CD4-positive, alpha-beta T cell treated with Interleukin-4 for 1 hour (primary cell): ENCODE measurements at regions not wholly inside any gene's neighbourhood (a gene's known extent, or its start where the extent isn't known, plus 50 kb on each side); places are given as distances from the start of the nearest gene placed in this dataset.

Source experiments
- DNase-seq, 2 donors: peaks; one replicate each; pipeline ENCODE4 v3.0.0-alpha.2; 2020 to 2022

DNA sequence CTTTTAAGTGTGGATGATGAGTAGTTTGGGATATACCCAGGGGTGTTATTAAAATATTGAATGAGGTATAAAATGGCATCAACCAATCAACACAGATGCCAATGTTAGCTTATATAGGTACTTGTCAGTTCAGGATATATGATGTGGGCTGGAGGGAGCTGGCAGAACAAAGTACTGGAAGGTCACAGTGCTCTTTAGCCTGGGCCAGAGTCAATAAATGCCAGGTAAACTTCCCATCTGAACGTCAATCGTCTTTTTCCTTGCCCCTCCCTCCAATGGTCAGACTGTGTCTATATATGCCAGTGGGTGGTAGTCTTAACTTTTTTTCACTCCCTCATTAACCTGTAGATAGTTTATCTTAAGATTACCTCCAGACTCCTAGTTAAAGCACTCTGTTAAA, 140.8 kb upstream of the RBMS1 start:
- no peak for DNase-seq

- DNase-seq, result no peak
Measured at GRCh38 chr2:160635488-160635887, 141.9 kb upstream of the RBMS1 start.

- DNase-seq, result no peak
Measured at GRCh38 chr2:160639472-160639871, 145.9 kb upstream of the RBMS1 start.

DNA sequence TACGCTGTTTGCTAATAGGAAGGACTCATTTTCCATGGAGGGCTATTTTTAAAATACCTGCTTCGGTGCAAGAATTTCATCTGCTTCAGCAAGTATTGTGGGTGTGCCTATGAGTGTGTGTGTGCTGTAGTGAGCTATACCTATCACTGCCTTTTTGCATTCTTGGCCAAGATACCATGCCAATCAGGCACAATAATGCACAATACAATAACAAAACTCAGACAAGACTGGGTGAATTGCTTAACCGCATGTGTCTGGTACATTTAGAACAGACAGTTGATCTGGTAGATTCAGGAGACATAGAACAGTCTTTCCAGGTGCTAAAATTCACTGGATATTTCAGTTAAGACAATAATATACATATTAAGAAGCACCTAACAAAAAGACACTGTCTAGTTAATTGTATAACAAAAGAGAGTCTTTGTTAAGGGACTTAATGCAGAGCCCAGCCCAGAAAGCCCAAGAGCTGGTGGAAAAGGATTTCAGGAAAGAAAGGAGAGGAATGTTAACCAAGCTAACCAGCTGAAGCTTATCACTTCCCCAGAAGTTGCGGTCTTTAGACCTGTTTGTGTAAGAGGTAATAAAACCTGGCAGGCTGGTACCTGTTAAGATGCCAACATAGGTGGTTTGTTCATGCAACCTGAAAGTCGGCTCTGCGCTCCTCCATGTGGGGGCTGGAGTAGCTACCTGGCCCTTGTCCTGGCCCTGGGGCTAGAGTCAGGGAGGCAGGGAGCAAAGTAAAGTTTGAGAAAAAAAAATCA, 153.3 kb upstream of the RBMS1 start:
- no peak for DNase-seq

- no peak for DNase-seq
Measured at GRCh38 chr2:160647967-160648685, 154.5 kb upstream of the RBMS1 start.

- DNase-seq, result no peak
Measured at GRCh38 chr2:160649698-160650097, 156.1 kb upstream of the RBMS1 start.

GRCh38 chr2:160650196-160651118, 156.8 kb upstream of the RBMS1 start:
- DNase-seq, result no peak

GRCh38 chr2:160651416-160652200, 158.0 kb upstream of the RBMS1 start:
- DNase-seq, result no peak

DNA sequence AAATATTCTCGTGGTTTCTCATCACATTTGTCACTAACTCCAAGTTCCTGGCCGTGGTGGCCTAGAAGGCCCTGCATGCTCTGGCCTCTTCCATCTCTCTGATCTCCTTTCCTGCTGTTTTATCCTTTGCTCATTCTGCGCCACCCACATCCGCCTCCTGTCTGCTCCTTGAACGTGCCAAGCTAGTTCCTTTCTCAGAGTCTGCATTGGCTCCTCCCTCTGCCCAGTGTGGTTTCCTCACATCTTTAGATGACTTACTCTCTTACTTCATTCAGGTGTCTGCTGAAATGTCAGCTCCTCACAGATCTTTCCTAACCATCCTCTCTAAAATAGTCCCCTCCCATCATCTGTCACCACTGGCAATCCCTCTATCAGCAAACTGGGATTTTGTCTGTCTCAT, 158.6 kb upstream of the RBMS1 start:
- DNase-seq, result peak; percentile 62

DNA sequence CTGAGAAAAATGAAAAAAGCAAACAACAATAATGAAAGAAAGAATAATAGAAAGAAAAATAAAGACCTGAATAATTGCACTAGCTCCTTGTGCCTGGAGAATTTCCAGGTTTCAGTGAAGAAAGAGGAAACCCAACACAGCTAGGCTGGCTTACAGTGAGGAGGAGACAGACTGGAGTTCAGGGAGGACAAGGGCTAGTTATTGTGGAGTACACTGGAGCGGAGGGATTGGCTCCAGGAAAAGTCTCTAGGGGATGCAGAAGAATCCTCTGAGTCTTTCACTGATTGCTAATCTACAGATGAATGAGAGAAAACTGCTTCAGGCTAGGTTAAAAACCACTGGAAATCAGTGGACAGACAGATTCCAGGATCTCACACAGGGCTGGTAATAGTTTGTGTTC, 163.6 kb upstream of the RBMS1 start:
- DNase-seq, result no peak

DNA sequence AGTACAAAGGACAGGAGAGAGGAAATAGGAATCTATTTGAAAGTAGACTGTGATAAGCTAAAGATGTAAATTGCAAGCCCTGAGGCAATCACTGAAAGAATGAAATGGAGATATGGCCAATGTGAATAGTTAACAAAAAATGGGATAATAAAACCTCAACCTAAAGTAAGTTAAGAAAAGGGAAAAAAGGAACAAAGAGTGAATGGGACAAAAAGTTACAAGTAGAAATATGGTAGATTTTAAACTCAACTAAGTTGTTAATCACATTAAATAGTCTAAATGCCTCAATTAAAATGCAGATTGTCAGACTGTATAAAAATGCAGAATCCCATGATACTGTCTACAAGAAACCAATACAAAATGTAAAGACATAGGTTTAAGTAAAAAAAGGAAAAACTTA, 165.2 kb upstream of the RBMS1 start:
- no peak for DNase-seq

DNA sequence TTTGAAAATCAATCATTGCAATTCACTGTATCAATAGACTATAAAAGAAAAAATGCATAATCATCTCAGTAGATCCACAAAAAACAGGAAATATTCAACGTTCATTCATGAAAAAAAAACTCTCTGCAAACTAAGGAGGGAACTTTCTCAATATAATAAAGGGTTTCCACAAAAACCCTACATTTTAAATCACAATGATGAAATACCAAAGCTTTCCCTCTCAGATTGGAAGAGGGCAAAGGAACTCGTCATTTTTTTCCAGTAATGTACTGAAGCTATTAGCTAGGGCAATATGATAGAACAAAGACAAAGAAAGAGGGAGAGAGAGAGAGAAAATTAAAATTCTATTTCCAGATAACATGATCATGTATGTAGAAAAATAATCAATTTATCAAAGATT, 167.1 kb upstream of the RBMS1 start:
- no peak for DNase-seq

DNA sequence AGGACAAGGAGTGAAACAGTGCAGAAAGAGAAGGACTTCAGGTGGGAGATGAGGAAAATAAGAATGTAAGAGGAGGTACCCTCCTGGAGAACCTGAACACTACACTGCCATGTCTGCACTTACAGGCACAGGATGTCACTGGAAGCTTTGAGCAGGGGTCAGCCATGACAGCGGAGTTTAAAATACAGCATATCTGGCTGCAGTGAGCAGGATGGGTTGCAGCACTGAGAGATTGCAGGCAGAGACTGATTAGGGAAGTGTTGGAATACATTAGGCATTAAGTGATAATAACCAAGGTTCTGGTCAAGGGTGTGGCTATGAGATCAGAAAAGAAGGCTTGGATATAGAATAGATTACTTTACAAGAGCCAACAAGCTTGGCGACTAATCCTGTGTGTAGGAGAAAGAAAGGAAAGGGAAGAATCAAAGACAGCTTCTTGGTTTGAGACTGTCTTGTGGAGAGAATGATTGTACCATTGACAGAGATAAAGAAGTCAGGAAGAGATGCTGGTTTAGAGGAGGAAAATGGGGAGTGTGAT, 171.1 kb upstream of the RBMS1 start:
- DNase-seq, result no peak

- peak in 1 of 2 donors; percentile 20 for DNase-seq
Measured at GRCh38 chr2:160666154-160667060, 172.8 kb upstream of the RBMS1 start.

- DNase-seq, result no peak
Measured at GRCh38 chr2:160667811-160668210, 174.2 kb upstream of the RBMS1 start.

DNA sequence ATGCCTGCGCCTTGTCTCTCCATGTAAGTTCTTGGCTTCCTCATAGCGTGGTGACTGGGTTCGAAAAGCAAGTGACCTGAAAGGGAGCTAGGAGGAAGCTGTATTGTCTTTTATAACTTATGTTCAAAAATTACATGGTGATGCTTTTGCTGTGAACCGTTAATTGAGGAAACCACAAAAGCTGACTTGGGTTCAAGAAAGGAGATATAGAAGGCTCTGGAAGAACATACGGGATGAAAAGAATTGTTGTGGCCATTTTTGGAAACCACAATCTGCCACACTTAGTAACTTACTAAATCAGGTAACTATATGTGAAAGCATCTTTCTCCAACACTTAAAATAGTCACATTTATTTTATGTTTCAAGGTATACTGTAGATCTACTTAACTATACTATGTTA, 177.0 kb upstream of the RBMS1 start:
- no peak for DNase-seq

- no peak for DNase-seq
Measured at GRCh38 chr2:160672211-160672610, 178.6 kb upstream of the RBMS1 start.

DNA sequence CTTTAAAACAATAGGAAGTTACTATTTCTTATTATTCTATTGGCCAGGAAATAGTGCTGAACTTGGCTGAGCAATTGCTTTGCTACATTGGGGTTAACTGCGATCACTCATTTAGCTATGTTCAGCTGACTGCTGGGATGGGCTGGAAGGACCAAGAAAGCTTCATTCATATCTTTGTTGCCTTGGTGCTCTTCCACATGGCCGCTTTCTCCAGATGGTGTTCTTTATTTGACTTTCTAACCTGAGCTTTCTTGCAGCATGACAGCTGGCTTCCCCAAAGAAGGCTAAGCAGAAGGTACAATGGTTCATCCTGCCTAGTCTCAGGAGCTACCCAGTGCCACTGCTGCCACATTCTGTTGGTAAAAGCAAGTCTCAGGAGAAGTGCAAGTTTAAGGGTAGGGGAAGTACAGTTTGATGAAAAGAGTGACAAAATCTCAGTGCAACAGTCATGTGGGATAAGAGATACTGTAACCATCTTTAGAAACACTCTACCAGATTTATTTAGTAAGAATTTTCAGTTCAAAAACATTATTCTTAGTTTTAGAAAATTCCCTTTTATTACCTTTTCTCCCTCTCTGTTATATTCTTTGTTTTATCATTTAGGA, 180.6 kb upstream of the RBMS1 start:
- DNase-seq, result no peak

GRCh38 chr2:160679686-160680085, 186.1 kb upstream of the RBMS1 start:
- DNase-seq, result no peak

DNA sequence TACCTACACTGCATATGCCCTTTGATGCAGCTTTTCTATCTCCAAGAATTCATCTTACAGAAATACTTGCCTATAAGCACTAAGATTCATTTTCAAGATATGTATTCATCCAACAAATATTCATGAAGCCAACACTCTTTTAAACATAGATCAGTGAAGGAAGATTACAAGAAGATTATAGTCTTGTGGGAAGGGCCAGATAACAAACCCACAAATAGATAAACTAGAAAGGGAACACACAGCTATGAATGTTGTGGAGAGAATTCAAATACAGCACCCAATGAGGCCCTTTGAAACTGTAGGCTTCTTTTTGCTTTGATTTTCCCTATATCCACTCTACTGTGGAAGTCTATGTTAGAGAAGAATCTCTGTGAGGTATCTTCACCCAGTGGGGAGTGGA, 186.7 kb upstream of the RBMS1 start:
- no peak for DNase-seq

DNA sequence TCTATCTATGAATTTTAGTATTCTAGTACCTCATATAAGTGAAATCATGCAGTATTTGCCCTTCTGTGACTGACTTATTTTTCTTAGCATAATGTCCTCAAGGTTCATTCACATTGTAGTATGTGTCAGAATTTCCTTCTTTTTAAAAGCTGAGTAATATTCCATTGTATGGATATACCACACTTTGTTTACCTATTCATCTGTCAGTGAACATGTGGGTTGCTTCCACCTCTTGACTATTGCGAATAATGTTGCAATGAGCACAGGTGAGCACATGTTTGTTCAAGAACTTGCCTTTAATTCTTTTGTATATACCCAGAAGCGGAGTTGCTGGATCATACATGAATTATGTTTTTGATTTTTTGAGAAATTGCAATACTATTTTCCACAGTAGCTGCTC, 187.4 kb upstream of the RBMS1 start:
- no peak for DNase-seq
